NCI-H2196 treated with DMSO at 0.1 percent for 48 hours (cell line): ENCODE measurements at regions not wholly inside any gene's neighbourhood (a gene's known extent, or its start where the extent isn't known, plus 50 kb on each side); places are given as distances from the start of the nearest gene placed in this dataset.
"Not testable (repeated sequence)": the region's sequence is repeated elsewhere in the genome, so short reads cannot be mapped to it uniquely, and the experiment has no call there.

Experiments used
- DNase-seq: peaks from one replicate; lab custom pipeline; 2025; ENCODE audit not compliant: unreplicated experiment; lab: John Stamatoyannopoulos, UW

DNA sequence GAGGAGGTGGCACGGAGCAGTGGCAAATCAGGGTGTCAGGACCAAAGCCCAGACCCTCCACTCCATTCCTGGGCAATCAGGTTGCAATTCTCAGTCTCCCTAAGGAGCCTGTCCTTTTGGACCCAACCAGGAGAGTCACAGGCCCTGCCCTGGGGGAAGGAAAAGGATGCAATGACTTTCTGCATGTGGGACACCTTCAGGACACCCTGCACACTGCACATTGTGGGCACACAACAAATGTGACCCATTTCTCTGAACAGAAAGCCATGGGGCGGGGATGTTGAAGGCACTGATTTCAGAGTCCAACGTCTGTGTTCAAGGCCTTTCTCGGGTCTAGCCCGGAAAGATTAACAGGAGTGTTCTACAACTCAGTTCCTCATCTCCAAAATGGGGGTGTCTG, 286.2 kb upstream of the FOXF1 start:
- no peak for DNase-seq

DNA sequence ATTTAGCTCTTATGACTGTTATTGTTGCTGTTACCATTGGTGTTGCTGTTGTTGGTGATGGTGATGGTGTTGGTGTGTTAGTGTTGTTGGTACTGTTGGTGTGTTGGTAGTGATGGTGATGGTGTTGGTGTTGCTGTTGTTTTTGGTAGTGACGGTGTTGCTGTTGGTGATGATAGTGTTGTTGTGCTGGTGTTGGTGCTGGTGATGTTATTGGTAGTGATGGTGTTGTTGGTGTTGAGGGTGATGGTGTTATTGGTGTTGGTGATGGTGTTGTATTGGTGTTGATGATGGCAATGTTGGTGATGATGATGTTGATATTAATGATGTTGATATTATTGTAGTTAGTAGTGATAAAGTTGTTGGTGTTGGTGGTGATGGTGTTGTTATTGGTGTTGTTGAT, 285.7 kb upstream of the FOXF1 start:
- no peak for DNase-seq

GRCh38 chr16:86225905-86226371, 284.4 kb upstream of the FOXF1 start:
- no peak for DNase-seq

DNA sequence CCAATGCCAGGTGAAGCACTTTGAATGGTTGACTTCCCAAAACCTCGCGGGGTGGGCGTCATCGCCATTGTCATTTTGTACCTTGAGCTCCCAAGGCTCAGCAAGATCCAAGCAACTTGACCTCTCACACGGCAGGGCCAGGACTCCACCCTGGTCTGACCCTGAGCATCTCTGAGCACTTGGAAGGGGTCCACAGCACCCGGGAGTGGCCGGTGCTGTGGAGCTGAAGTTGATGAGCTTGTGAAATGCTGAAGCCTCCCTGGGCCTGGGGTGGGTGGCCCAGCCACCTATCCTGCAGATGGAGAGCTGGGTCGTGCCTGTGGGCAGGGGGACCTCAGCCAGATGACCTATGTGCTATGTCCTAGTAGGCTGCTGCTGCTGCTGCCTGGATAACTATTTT, 283.3 kb upstream of the FOXF1 start:
- no peak for DNase-seq

- no peak for DNase-seq
Measured at GRCh38 chr16:86227801-86228200, 282.5 kb upstream of the FOXF1 start.

- no peak for DNase-seq
Measured at GRCh38 chr16:86228713-86229112, 281.6 kb upstream of the FOXF1 start.

- DNase-seq, result no peak
Measured at GRCh38 chr16:86229283-86229682, 281.0 kb upstream of the FOXF1 start.

- DNase-seq, result no peak
Measured at GRCh38 chr16:86229866-86230656, 280.3 kb upstream of the FOXF1 start.

DNA sequence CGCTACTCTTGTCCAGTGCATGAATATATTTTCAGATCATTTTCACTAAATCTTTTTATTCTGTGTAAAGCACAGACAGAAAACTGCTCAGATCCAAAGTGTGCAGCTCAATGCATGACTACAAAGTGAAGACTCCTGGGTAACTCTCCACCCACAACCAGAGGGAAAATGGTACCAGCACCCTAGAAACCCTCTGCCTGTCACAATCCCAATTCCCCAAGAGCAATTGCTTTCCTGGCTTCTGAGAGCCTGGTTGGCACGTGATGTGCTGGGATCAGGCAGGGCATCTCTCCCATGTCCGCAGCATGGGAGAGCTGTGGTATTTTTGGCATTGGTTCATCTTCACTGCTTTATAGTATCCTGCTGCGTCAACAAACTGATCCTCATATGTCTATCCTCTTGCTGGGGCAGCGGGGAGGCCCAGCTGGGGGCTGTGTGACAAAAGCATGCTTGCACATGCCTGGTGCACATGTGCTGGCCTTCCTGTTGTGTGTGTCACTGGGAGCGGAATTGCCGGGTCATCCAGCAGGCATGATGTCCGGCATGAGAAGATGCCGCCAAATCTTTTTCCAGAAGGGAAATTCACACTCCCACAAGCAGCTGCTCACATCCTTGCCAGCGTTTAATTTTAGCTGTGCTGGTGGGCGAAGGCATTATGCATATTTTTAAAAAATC, 278.9 kb upstream of the FOXF1 start:
- no peak for DNase-seq

DNA sequence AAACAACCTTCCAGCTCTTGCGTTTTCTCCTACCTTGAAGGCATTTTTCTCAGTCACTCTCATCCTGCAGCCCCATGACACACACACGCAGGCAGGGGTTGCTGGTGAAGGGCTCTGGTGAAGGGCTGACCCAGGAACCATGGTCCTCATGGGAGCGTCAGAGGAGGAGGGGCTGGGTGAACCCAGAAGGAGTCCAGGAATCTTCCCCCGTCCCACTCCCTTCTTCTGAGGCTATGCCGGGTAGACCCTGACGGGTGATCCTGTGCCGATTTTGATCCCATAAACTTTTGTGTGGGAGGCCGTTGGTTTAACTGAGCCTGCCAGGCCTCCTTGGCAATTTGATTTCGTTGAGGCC, 278.4 kb upstream of the FOXF1 start:
- DNase-seq, result no peak

GRCh38 chr16:86232496-86232895, 277.8 kb upstream of the FOXF1 start:
- DNase-seq, result no peak

GRCh38 chr16:86233506-86233905, 276.8 kb upstream of the FOXF1 start:
- DNase-seq, result not testable (repeated sequence)

DNA sequence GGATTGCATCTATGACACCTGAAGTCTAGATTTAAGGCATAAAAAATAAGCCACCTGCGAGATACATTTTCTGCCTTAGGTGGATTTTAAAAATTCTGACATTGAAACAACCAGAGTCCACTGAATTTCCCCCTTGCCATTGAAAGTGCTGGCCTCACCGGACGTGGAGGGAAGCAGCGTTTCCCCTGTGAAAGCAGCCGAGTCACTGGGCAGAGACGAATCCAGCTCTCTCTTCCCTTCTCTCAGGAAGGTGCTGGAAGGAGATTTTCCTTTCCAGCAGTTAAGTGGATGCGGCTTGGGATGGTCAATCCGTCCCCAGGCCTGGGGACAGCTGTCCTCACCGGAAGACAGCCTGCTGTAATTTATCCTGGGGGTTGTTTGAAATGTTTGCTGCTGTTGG, 270.9 kb upstream of the FOXF1 start:
- no peak for DNase-seq

DNA sequence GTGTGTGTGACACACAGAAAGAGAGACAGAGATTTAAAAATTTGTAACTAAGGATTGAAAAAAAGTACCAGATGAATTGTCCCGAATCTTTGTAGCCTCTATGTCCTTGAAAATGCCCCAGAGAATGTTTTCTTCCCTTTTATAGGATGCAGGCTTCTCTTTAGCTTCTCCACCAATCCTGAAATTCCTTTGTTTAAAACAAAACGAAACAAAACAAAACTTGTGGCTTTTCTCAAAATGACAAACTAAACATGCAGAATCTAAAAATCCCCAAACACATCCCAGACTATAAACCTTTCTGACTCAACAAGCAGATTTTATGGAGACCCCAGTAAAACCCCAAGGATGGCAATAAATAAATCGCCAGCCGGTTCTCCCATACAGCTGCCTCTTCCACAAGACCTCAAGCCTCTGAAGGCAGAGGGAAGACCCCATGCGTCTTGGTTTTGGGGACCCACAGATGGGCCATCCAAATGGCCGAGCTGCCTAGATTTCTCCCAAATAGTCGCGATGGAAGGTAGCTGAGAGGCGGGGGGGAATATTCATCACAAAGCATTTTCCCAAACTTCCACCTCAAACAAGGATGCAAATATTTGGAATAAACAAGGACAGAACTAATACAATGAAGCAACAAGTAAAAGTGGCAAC, 269.5 kb upstream of the FOXF1 start:
- DNase-seq, result no peak

- no peak for DNase-seq
Measured at GRCh38 chr16:86241681-86242080, 268.6 kb upstream of the FOXF1 start.

- no peak for DNase-seq
Measured at GRCh38 chr16:86242244-86243122, 267.8 kb upstream of the FOXF1 start.

DNA sequence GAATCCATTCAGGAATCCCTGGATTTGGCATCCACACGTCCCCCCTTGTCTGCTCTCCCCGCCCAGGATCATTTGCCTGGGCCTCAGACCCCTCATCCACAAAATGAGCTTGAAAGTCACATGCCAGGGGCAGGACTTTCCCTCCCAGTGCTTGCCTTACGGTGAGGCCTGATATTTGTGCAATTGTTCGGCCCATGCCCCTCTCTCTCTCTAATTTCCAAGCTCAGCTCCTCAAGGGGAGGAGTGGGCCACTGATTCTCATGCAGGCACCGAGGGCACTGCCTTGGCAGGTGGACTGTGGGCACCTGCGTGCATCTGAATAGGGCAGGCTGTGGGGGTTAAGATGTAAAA, 267.2 kb upstream of the FOXF1 start:
- no peak for DNase-seq

GRCh38 chr16:86243571-86244154, 266.7 kb upstream of the FOXF1 start:
- no peak for DNase-seq

GRCh38 chr16:86244158-86244557, 266.2 kb upstream of the FOXF1 start:
- DNase-seq, result no peak

DNA sequence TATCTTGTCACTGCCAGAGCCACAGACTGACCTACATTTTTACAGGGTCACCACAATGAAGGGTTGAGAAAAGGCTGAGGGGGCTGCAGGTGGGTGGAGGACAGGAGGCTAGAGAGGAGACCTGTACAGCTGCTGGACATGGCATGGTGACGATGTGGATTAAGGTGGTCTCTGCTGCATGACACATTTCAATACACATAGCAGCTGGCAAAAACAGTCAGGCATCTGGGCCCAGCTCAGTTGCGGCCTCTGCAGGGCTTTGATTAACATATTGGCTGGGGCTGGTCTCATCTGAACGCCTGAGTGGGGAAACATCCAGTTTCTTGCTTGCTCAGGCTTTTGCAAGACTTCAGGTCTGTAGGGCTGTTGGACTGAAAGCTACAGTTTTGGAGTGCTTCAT, 265.4 kb upstream of the FOXF1 start:
- no peak for DNase-seq

- DNase-seq, result no peak
Measured at GRCh38 chr16:86245351-86245750, 265.0 kb upstream of the FOXF1 start.
